HG03457 (cell line): ENCODE measurements at regions not wholly inside any gene's neighbourhood (a gene's known extent, or its start where the extent isn't known, plus 50 kb on each side); places are given as distances from the start of the nearest gene placed in this dataset.
A peak's percentile ranks its signal among the peaks of the same experiment; 100 is the strongest.

ENCODE experiments used
- ATAC-seq: cut with Tn5 transposase; IDR thresholded peaks from one replicate; pipeline ENCODE4 v1.9.1; 2021; ENCODE audit warnings: moderate number of reproducible peaks; ENCODE audit not compliant: unreplicated experiment

DNA sequence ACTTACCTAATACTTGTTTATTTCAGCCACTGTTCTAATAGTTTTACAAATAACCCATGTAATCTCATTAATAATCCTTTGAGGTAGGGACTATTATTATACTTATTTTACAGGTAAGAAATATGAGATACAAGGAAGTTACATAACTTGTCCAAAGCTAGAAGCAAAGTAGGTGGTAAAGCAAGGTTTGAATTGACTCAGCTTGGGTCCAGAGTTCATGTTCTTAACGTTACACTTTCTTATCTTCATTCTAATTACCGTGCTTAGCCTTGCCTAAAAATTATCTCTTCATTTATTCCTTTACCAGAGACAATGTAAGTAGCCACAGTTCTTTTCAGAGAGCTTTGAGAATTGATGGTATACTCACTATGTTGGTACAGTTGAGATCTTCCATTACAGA lies 743.6 kb downstream of the KCNJ3 start:
- ATAC-seq = no peak

DNA sequence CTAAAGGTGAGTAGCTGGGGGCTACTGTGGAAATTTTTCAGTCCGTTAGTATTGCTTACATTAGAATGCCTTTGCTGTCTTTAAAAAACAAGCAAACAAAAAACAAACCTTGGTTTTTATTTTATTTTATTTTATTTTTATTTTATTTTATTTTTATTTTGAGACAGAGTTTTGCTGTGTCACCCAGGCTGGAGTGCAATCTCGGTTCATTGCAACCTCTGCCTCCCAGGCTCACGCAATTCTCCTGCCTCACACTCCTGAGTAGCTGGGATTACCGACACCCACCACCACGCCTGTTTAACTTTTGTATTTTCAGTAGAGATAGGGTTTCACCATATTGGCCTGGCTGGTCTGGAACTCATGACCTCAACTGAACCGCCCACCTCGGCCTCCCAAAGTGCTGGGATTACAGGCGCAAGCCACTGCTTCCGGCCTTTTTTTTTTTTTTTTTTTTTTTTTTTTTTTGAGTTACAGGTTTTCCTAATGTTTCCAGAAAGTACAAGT lies 732.6 kb downstream of the KCNJ3 start:
- no peak for ATAC-seq

GRCh38 chr2:155427470-155427869 lies 729.0 kb downstream of the KCNJ3 start:
- no peak for ATAC-seq

- no peak for ATAC-seq
Observed at GRCh38 chr2:155424518-155424917, 726.0 kb downstream of the KCNJ3 start.

- ATAC-seq = no peak
Observed at GRCh38 chr2:155418753-155419152, 720.3 kb downstream of the KCNJ3 start.

GRCh38 chr2:155412598-155412997 lies 714.1 kb downstream of the KCNJ3 start:
- peak; percentile 95 for ATAC-seq

GRCh38 chr2:155404433-155405002 lies 706.0 kb downstream of the KCNJ3 start:
- ATAC-seq = no peak

DNA sequence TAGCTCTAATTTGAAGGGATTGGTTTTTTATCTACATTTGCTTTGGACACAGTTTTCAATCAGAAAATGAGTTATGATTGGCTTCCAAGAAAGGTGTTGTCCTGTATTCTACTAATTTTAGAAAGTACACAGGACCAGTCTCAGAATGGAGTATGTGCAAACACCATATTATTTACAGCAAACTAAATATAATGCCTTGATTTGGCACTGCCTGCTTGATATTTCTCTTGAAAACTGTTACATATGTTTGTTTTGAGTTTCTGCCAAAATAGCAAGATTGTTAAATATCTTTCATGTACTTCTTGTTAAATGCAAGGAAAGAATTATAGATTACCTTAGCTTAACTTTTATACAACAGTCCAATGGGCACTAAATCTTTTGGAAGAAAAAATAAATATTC lies 694.9 kb downstream of the KCNJ3 start:
- no peak for ATAC-seq

GRCh38 chr2:155391613-155392130 lies 693.2 kb downstream of the KCNJ3 start:
- no peak for ATAC-seq

- no peak for ATAC-seq
Observed at GRCh38 chr2:155389224-155389623, 690.7 kb downstream of the KCNJ3 start.

DNA sequence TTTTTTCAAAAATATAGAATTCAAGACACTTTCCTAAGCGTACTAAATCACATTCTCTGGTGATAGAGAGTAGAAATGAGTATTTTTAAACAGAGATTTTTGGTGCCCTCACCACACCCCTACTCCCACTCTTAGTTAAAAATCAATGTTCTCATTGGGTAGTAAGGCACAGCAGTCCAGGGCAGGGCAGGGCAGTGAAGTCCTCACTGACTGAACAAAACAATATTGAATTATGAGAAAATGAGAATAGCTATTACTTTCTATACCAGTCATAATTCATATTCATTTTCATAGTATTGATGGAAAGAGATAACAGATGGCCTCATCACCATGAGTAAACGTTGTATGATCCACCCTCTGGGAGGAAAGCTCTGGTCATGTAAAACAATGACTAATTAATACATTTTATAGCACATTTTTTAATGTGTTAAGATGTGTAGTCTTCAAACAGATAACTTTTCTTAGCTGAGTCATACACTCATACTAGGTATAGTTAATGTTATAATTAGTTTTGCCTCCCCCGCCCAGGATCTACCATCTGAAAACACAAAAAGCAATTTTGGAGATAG lies 686.1 kb downstream of the KCNJ3 start:
- ATAC-seq = no peak

GRCh38 chr2:155382776-155383175 lies 684.3 kb downstream of the KCNJ3 start:
- ATAC-seq = no peak

DNA sequence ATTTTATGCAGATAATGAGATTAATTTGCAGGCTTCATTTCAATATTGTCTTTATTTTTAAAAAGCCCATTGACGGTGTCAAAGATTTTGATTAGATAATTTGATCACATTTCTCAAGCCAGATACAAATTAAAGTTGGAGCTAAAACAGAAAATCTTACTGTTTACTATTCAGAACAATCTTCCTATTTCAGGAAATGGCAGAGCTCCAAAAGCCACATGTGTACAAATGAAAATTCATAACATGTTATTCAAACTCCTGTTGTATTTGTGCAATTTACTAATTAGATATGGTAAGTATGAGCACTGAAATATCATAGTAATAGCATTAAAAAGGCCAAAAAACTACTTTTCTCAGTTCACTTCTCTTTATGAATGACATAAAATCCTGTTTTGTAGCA lies 682.9 kb downstream of the KCNJ3 start:
- ATAC-seq = no peak

GRCh38 chr2:155379494-155379893 lies 681.0 kb downstream of the KCNJ3 start:
- no peak for ATAC-seq

DNA sequence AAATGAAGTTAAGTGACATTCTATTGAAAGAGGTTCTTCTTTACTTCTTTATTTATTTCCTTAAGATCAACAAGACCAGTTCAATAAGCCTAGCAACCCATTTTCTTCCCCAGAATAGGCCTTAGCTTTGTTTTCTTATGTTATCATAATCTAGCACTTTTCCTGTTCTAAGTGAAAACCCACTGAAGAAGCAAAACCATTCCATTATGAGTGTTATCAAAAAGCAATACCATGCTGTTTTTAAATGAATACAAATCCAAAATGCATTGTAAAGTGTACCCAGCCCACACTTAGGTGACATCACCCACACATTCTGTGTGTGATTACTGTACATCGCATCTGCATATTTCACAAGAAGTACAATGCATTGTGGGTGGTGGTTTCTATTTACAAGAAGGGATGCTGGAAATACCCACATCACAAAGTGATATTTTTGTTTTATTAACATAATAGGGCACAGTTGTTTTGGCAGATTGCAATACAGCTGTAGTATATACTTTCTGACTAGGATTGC lies 679.5 kb downstream of the KCNJ3 start:
- no peak for ATAC-seq

GRCh38 chr2:155377266-155377680 lies 678.8 kb downstream of the KCNJ3 start:
- no peak for ATAC-seq

GRCh38 chr2:155372969-155373368 lies 674.5 kb downstream of the KCNJ3 start:
- no peak for ATAC-seq

DNA sequence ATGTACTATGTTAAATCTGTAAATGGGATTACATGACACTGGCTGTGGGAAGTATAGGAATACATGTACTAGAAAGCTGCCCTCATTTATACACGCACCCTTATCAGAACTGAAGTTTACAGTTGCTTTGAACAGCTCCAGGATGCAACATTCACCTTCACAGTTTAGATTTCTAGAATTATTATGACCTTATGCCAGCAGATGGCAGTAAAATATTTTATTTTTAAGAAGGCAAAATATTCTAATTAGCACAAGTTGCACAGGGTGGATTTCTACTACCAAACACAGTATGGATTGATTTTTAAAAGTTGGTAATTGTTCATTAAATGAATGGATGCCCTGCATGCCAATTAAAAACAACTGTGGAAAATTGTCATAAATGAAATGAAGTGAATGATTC lies 670.4 kb downstream of the KCNJ3 start:
- ATAC-seq = no peak

- no peak for ATAC-seq
Observed at GRCh38 chr2:155364766-155365165, 666.3 kb downstream of the KCNJ3 start.

- no peak for ATAC-seq
Observed at GRCh38 chr2:155363349-155363888, 664.9 kb downstream of the KCNJ3 start.

GRCh38 chr2:155357172-155357571 lies 658.7 kb downstream of the KCNJ3 start:
- no peak for ATAC-seq

- ATAC-seq = no peak
Observed at GRCh38 chr2:155356250-155356649, 657.8 kb downstream of the KCNJ3 start.
